ENCODE measurements at regions not wholly inside any gene's neighbourhood (a gene's known extent, or its start where the extent isn't known, plus 50 kb on each side); places are given as distances from the start of the nearest gene placed in this dataset.
"Not testable (repeated sequence)": the region's sequence is repeated elsewhere in the genome, so short reads cannot be mapped to it uniquely, and the experiment has no call there.

GRCh38 chr15:66870880-66871388 is 168.9 kb downstream of the SMAD6 start:
- BruUV-seq (replicated peaks): no TSS peak
- Histone ChIP-seq H3K27me3 (ENCODE audit: insufficient read depth, low read length) (no peaks in the 10 kb centered on the region), H3K9me3 (ENCODE audit: control insufficient read depth in 1 of 2, insufficient read depth in 1 of 2, low read depth in 1 of 2, low read length in 2 of 2) (peaks cover 0 to 3% of the 10 kb centered on the region in 2 experiments; a peak in 1 of 4 replicates), H3K4me3 (replicated peaks in 1 of 2; ENCODE audit: low read depth in 1 of 2, low read length in 2 of 2) (no peak overlapping the region), H3K4me1 (ENCODE audit: control insufficient read depth in 1 of 2, insufficient read depth in 2 of 2, low read length in 2 of 2) (peaks cover 0 to 15% of the 10 kb centered on the region in 2 experiments; a peak in 1 of 4 replicates), H2AFZ (ENCODE audit: low read depth, low read length, poor library complexity, severe bottlenecking) (no peak overlapping the region), H3K9me2 (ENCODE audit: insufficient read depth) (no peaks in the 10 kb centered on the region), H3K4me2 (ENCODE audit: low read length) (no peak overlapping the region), H3K79me2 (ENCODE audit: insufficient read depth, low read length) (no peaks in the 10 kb centered on the region), H3K27ac (ENCODE audit: low read depth, low read length) (no peak overlapping the region), H3K9ac (ENCODE audit: low read length) (no peak overlapping the region), H4K20me1 (ENCODE audit: insufficient read depth) (no peaks in the 10 kb centered on the region), H3K36me3 (ENCODE audit: control insufficient read depth in 1 of 2, insufficient read depth in 2 of 2, low read length in 2 of 2) (no peaks in the 10 kb centered on the region)
- ATAC-seq (no peak), DNase-seq (ENCODE audit: low read depth, low spot score) (no peak)
- ChIA-PET CTCF (no interaction called here), RAD21 (ENCODE audit: low non-redundant PET in 1 of 2, low total read pairs in 2 of 2, uncharacterized antibody in 2 of 2, unreplicated experiment in 2 of 2) (no interaction called here), POLR2A (no interaction called here)
- TF ChIP-seq YY1 (IDR thresholded peaks at IDR 0.05; ENCODE audit: extremely low read depth, insufficient replicate concordance, low read depth, low read length) (no peak), EGR1 (IDR thresholded peaks at IDR 0.05; ENCODE audit: low read depth) (no peak), TCF7L2 (IDR thresholded peaks at IDR 0.05; ENCODE audit: borderline replicate concordance, extremely low read depth, insufficient read depth, insufficient read length) (no peak), ELF1 (IDR thresholded peaks at IDR 0.05; ENCODE audit: borderline replicate concordance, low read depth) (no peak), EZH2phosphoT487 (IDR thresholded peaks at IDR 0.05; ENCODE audit: borderline replicate concordance) (no peak), SRF (IDR thresholded peaks at IDR 0.05; ENCODE audit: low read depth) (no peak), ZNF274 (IDR thresholded peaks at IDR 0.05; ENCODE audit: low read depth, low read length) (no peak), CBX3 (IDR thresholded peaks at IDR 0.05; ENCODE audit: low read depth) (no peak), MAX (IDR thresholded peaks at IDR 0.05) (no peak)
- intact Hi-C loops (cut with micrococcal nuclease): no loop called here

GRCh38 chr15:66872405-66872804 is 170.4 kb downstream of the SMAD6 start:
- BruUV-seq (replicated peaks): no TSS peak

GRCh38 chr15:66873331-66873730 is 171.3 kb downstream of the SMAD6 start:
- not testable (repeated sequence) for BruUV-seq (replicated peaks)

More at GRCh38 chr15:66872405-66872804, 170.4 kb downstream of the SMAD6 start:
- Histone ChIP-seq H3K79me2 (ENCODE audit: insufficient read depth, low read length) (no peaks in the 10 kb centered on the region), H2AFZ (ENCODE audit: low read depth, low read length, poor library complexity, severe bottlenecking) (no peak overlapping the region), H3K9ac (ENCODE audit: low read length) (no peak overlapping the region), H3K4me2 (ENCODE audit: low read length) (no peak overlapping the region), H3K4me1 (ENCODE audit: control insufficient read depth in 1 of 2, insufficient read depth in 2 of 2, low read length in 2 of 2) (peaks cover 0 to 24% of the 10 kb centered on the region in 2 experiments; a peak in 1 of 4 replicates), H3K27me3 (ENCODE audit: insufficient read depth, low read length) (no peaks in the 10 kb centered on the region), H4K20me1 (ENCODE audit: insufficient read depth) (no peaks in the 10 kb centered on the region), H3K36me3 (ENCODE audit: control insufficient read depth in 1 of 2, insufficient read depth in 2 of 2, low read length in 2 of 2) (no peaks in the 10 kb centered on the region), H3K4me3 (replicated peaks in 1 of 2; ENCODE audit: low read depth in 1 of 2, low read length in 2 of 2) (no peak overlapping the region), H3K9me3 (ENCODE audit: control insufficient read depth in 1 of 2, insufficient read depth in 1 of 2, low read depth in 1 of 2, low read length in 2 of 2) (peaks cover 0 to 3% of the 10 kb centered on the region in 2 experiments; a peak in 1 of 4 replicates), H3K27ac (ENCODE audit: low read depth, low read length) (no peak overlapping the region), H3K9me2 (ENCODE audit: insufficient read depth) (no peaks in the 10 kb centered on the region)
- ChIA-PET POLR2A (no interaction called here), CTCF (no interaction called here), RAD21 (ENCODE audit: low non-redundant PET in 1 of 2, low total read pairs in 2 of 2, uncharacterized antibody in 2 of 2, unreplicated experiment in 2 of 2) (no interaction called here)
- no peak for ATAC-seq
- TF ChIP-seq ZFX (IDR thresholded peaks at IDR 0.05): no peak
- no peak for DNase-seq (ENCODE audit: low read depth, low spot score)
- intact Hi-C loops (cut with micrococcal nuclease): no loop called here

More at GRCh38 chr15:66873331-66873730, 171.3 kb downstream of the SMAD6 start:
- H3K4me1 ChIP-seq (ENCODE audit: control insufficient read depth in 1 of 2, insufficient read depth in 2 of 2, low read length in 2 of 2): peaks cover 0 to 24% of the 10 kb centered on the region in 2 experiments; a peak in 1 of 4 replicates
- CTCF ChIA-PET; intact Hi-C loops (cut with micrococcal nuclease); H3K4me2 ChIP-seq (ENCODE audit: low read length); H3K27ac ChIP-seq (ENCODE audit: low read depth, low read length); H3K9me2 ChIP-seq (ENCODE audit: insufficient read depth); H3K4me3 ChIP-seq (replicated peaks in 1 of 2; ENCODE audit: low read depth in 1 of 2, low read length in 2 of 2); DNase-seq (ENCODE audit: low read depth, low spot score); H3K79me2 ChIP-seq (ENCODE audit: insufficient read depth, low read length); H3K27me3 ChIP-seq (ENCODE audit: insufficient read depth, low read length); H3K9ac ChIP-seq (ENCODE audit: low read length); POLR2A ChIA-PET; RAD21 ChIA-PET (ENCODE audit: low non-redundant PET in 1 of 2, low total read pairs in 2 of 2, uncharacterized antibody in 2 of 2, unreplicated experiment in 2 of 2); H3K36me3 ChIP-seq (ENCODE audit: control insufficient read depth in 1 of 2, insufficient read depth in 2 of 2, low read length in 2 of 2); H4K20me1 ChIP-seq (ENCODE audit: insufficient read depth); H2AFZ ChIP-seq (ENCODE audit: low read depth, low read length, poor library complexity, severe bottlenecking); H3K9me3 ChIP-seq (ENCODE audit: control insufficient read depth in 1 of 2, insufficient read depth in 1 of 2, low read depth in 1 of 2, low read length in 2 of 2); ATAC-seq: not testable (repeated sequence)
